Panc1 (cell line): ENCODE measurements at regions not wholly inside any gene's neighbourhood (a gene's known extent, or its start where the extent isn't known, plus 50 kb on each side); places are given as distances from the start of the nearest gene placed in this dataset.

ENCODE experiments used
- ATAC-seq: fragments of 200-7000 bp; cut with Tn5 transposase; 2 replicates; pipeline ENCODE4 v1.9.1; 2020; ENCODE audit warnings: mild to moderate bottlenecking, moderate library complexity
- BruUV-seq: library from RNA; stranded (reverse); fragments of 400-500 nt; replicated peaks from 2 replicates; lab custom pipeline; 2021; lab: Mats Ljungman, UMichigan
- CTCF ChIA-PET: fragments of 300-600 bp; sonication (Branson Sonifier 250); formaldehyde crosslinking; loops from one replicate; lab custom pipeline; 2022; ENCODE audit warnings: antibody characterized with exemption; lab: Charles Lee
- POLR2A ChIA-PET: fragments of 300-600 bp; sonication (Branson Sonifier 250); formaldehyde crosslinking; loops from one replicate; lab custom pipeline; 2022; ENCODE audit warnings: antibody characterized with exemption; lab: Charles Lee
- DNase-seq: peaks from one replicate; pipeline ENCODE4 v3.0.0-alpha.2; 2010; ENCODE audit warnings: low read depth, low spot score
- H3K27ac ChIP-seq: 2 replicates; pipeline ENCODE4 v1.5.1; 2011; ENCODE audit warnings: mild to moderate bottlenecking, low read length, inconsistent platforms
- H3K27me3 ChIP-seq: fragments of 200-500 bp; sonication (Bioruptor generic); 2 replicates; pipeline ENCODE4 v1.6.0; 2014; ENCODE audit warnings: low read length, inconsistent platforms; ENCODE audit not compliant: control insufficient read depth, insufficient read depth
- H3K36me3 ChIP-seq: fragments of 200-500 bp; sonication (Bioruptor generic); 2 replicates; pipeline ENCODE4 v1.5.1; 2014; ENCODE audit warnings: inconsistent platforms, mild to moderate bottlenecking, low read length, moderate library complexity; ENCODE audit not compliant: control insufficient read depth, insufficient read depth
- H3K4me1 ChIP-seq: 2 replicates; pipeline ENCODE4 v1.5.1; 2011; ENCODE audit warnings: inconsistent platforms, mild to moderate bottlenecking, low read length, moderate library complexity; ENCODE audit not compliant: control insufficient read depth, insufficient read depth
- H3K4me3 ChIP-seq, 2 experiments: 2 replicates each; pipeline ENCODE4 v1.5.1; 2011 to 2012; ENCODE audit warnings: low read depth in 2 of 2, low read length in 2 of 2, mild to moderate bottlenecking in 2 of 2, inconsistent platforms in 1 of 2, moderate library complexity in 1 of 2
- H3K9me3 ChIP-seq: fragments of 200-500 bp; sonication (Bioruptor generic); 2 replicates; pipeline ENCODE4 v1.5.1; 2014; ENCODE audit warnings: low read depth, mild to moderate bottlenecking, inconsistent platforms, low read length, moderate library complexity; ENCODE audit not compliant: control insufficient read depth, insufficient read depth
- POLR2AphosphoS5 ChIP-seq: IDR thresholded peaks from 2 replicates; pipeline ENCODE4 v1.6.1; 2012; ENCODE audit warnings: mild to moderate bottlenecking, low read depth, low read length, moderate library complexity
- SIN3A ChIP-seq: IDR thresholded peaks from 2 replicates; pipeline ENCODE4 v1.6.1; 2012; ENCODE audit warnings: low read depth, mild to moderate bottlenecking, low read length, moderate library complexity, borderline replicate concordance; ENCODE audit not compliant: insufficient read depth
- TCF7L2 ChIP-seq: IDR thresholded peaks from 2 replicates; pipeline ENCODE4 v1.6.1; 2011; ENCODE audit warnings: mild to moderate bottlenecking, low read depth, low read length, inconsistent platforms
- in situ Hi-C: cut with HindIII; loops from 2 replicates; pipeline ENCODE4 v1.10.0; 2016; ENCODE audit warnings: low sequenced_read_pairs, low pct_unique_long_range_greater_than_20kb
- intact Hi-C: fragments of 100-400 bp; cut with micrococcal nuclease; formaldehyde crosslinking; loops from one replicate; pipeline ENCODE4 v1.10.0; 2022; ENCODE audit not compliant: unreplicated experiment
- TF ChIP-seq, protein P1 (sequence below): fragments of 450-650 bp; IDR thresholded peaks from 2 replicates; pipeline ENCODE4 v1.5.1; 2017; ENCODE audit warnings: mild to moderate bottlenecking
- TF ChIP-seq, protein P2 (sequence below), 2 experiments: IDR thresholded peaks; 2 replicates each; pipeline ENCODE4 v1.6.1; 2011 to 2012; ENCODE audit warnings: low read depth in 2 of 2, control low read depth in 1 of 2, low read length in 1 of 2, mild to moderate bottlenecking in 1 of 2, moderate library complexity in 1 of 2; ENCODE audit not compliant: insufficient read depth in 1 of 2

DNA sequence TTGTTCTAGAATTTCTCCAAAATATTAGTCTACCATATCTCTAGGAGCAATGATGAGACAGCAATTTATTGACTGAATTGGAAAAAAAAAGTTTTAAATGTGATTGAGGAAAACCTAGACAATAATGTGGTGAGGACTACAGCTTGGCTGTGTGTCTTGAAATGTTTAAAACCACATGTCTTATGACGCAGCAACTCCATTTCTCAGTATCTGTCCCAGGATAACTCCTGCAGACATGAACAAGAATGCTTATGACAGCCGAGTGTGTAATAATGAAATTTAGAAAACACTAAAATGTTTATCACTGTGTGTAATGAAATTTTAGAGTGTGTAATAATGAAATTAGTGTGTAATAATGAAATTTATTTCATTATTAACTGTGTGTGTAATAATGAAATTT, 254.1 kb upstream of the DAPK1 start:
- CTCF ChIA-PET, result no interaction called here
- H3K4me3 ChIP-seq, result no peak overlapping the region
- no peaks in the 10 kb centered on the region for H3K9me3 ChIP-seq
- no peaks in the 10 kb centered on the region for H3K36me3 ChIP-seq
- no TSS peak for BruUV-seq
- DNase-seq, result no peak
- TF ChIP-seq TCF7L2 (no peak), SIN3A (no peak), POLR2AphosphoS5 (no peak)
- TF ChIP-seq, protein P1, sequence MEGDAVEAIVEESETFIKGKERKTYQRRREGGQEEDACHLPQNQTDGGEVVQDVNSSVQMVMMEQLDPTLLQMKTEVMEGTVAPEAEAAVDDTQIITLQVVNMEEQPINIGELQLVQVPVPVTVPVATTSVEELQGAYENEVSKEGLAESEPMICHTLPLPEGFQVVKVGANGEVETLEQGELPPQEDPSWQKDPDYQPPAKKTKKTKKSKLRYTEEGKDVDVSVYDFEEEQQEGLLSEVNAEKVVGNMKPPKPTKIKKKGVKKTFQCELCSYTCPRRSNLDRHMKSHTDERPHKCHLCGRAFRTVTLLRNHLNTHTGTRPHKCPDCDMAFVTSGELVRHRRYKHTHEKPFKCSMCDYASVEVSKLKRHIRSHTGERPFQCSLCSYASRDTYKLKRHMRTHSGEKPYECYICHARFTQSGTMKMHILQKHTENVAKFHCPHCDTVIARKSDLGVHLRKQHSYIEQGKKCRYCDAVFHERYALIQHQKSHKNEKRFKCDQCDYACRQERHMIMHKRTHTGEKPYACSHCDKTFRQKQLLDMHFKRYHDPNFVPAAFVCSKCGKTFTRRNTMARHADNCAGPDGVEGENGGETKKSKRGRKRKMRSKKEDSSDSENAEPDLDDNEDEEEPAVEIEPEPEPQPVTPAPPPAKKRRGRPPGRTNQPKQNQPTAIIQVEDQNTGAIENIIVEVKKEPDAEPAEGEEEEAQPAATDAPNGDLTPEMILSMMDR, result no peak
- TF ChIP-seq, protein P2, sequence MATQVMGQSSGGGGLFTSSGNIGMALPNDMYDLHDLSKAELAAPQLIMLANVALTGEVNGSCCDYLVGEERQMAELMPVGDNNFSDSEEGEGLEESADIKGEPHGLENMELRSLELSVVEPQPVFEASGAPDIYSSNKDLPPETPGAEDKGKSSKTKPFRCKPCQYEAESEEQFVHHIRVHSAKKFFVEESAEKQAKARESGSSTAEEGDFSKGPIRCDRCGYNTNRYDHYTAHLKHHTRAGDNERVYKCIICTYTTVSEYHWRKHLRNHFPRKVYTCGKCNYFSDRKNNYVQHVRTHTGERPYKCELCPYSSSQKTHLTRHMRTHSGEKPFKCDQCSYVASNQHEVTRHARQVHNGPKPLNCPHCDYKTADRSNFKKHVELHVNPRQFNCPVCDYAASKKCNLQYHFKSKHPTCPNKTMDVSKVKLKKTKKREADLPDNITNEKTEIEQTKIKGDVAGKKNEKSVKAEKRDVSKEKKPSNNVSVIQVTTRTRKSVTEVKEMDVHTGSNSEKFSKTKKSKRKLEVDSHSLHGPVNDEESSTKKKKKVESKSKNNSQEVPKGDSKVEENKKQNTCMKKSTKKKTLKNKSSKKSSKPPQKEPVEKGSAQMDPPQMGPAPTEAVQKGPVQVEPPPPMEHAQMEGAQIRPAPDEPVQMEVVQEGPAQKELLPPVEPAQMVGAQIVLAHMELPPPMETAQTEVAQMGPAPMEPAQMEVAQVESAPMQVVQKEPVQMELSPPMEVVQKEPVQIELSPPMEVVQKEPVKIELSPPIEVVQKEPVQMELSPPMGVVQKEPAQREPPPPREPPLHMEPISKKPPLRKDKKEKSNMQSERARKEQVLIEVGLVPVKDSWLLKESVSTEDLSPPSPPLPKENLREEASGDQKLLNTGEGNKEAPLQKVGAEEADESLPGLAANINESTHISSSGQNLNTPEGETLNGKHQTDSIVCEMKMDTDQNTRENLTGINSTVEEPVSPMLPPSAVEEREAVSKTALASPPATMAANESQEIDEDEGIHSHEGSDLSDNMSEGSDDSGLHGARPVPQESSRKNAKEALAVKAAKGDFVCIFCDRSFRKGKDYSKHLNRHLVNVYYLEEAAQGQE (IDR thresholded peaks at IDR 0.05; ENCODE audit: insufficient read depth in 1 of 2, low read depth in 2 of 2, low read length in 1 of 2), result no peak
- no peak for ATAC-seq
- H3K27ac ChIP-seq, result no peak overlapping the region
- in situ Hi-C loops, result no loop called here
- intact Hi-C loops, result no loop called here
- POLR2A ChIA-PET, result no interaction called here
- no peaks in the 10 kb centered on the region for H3K27me3 ChIP-seq
- no peaks in the 10 kb centered on the region for H3K4me1 ChIP-seq

DNA sequence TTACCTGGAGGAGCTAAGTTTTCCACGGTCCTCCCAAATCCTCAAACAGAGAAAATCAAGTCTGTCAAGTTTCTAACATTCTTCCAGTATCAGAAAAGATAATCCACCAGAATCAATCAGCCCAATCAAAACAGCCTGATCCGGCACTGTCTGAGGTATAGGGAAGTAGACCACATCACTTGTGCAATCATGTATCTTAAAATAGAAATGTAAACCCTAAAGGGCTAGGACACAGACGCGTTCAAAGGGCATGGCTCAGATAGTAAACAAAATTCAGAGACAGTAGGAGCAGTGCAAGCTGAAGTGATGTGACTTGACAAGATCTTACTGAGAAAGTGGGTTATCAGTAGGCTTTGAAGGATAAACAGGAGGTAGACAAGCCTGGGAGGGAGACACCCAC, 252.4 kb upstream of the DAPK1 start:
- CTCF ChIA-PET, result no interaction called here
- H3K27me3 ChIP-seq, result no peaks in the 10 kb centered on the region

More for the DNA sequence above, 252.4 kb upstream of the DAPK1 start:
- no peak overlapping the region for H3K27ac ChIP-seq
- intact Hi-C loops (no loop called here), in situ Hi-C loops (no loop called here)
- no peak for ATAC-seq
- H3K9me3 ChIP-seq, result no peaks in the 10 kb centered on the region
- no TSS peak for BruUV-seq
- POLR2A ChIA-PET, result no interaction called here
- H3K36me3 ChIP-seq, result no peaks in the 10 kb centered on the region
- H3K4me3 ChIP-seq, result no peak overlapping the region
- DNase-seq, result no peak
- TF ChIP-seq TCF7L2 (no peak), POLR2AphosphoS5 (no peak), SIN3A (no peak)
- TF ChIP-seq, protein P1, result no peak
- TF ChIP-seq, protein P2 (IDR thresholded peaks at IDR 0.05; ENCODE audit: insufficient read depth in 1 of 2, low read depth in 2 of 2, low read length in 1 of 2), result no peak
- H3K4me1 ChIP-seq, result no peaks in the 10 kb centered on the region
